ENCODE measurements at regions not wholly inside any gene's neighbourhood (a gene's known extent, or its start where the extent isn't known, plus 50 kb on each side); places are given as distances from the start of the nearest gene placed in this dataset.

DNA sequence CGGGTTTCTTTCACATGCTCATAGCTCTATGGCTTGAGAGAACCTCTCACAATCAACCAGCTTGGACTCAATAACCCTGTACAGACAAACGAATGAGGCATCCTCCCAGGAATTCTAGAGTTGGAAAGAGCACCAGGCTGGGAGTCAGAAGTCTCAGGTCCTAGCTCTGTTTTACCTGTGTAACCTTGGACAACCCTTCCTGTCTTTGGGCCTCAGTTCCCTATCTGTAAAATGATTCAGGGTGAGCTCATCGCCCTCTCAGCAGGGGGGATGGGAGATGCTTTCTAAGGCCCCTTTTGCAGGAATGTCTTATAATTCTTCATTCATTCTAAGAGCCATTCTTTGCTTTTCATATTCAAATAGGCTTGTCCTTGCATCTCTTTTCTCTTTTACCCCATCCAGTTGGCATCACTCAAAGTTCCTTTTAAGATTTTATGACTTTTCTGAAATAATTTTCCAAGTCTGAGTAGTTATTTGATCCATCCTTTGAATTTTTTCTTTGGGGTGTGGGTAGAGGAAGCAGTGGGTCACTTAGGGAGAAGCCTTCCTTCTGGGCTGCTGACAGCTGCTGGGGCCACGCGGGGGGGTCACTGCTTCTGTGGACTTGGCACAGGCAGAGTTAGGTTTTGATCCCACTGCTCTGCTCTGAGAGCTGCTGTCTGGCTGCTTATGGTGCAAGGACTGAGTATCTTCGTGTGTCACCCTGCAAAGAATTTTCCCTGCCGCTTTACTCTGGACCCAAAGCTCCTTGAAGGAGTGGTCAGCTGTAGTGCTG is 102.7 kb downstream of the UTP18 start:
- TF ChIP-seq, protein P1, sequence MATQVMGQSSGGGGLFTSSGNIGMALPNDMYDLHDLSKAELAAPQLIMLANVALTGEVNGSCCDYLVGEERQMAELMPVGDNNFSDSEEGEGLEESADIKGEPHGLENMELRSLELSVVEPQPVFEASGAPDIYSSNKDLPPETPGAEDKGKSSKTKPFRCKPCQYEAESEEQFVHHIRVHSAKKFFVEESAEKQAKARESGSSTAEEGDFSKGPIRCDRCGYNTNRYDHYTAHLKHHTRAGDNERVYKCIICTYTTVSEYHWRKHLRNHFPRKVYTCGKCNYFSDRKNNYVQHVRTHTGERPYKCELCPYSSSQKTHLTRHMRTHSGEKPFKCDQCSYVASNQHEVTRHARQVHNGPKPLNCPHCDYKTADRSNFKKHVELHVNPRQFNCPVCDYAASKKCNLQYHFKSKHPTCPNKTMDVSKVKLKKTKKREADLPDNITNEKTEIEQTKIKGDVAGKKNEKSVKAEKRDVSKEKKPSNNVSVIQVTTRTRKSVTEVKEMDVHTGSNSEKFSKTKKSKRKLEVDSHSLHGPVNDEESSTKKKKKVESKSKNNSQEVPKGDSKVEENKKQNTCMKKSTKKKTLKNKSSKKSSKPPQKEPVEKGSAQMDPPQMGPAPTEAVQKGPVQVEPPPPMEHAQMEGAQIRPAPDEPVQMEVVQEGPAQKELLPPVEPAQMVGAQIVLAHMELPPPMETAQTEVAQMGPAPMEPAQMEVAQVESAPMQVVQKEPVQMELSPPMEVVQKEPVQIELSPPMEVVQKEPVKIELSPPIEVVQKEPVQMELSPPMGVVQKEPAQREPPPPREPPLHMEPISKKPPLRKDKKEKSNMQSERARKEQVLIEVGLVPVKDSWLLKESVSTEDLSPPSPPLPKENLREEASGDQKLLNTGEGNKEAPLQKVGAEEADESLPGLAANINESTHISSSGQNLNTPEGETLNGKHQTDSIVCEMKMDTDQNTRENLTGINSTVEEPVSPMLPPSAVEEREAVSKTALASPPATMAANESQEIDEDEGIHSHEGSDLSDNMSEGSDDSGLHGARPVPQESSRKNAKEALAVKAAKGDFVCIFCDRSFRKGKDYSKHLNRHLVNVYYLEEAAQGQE (IDR thresholded peaks at IDR 0.05; ENCODE audit: insufficient read depth in 1 of 2, low read depth in 2 of 2, low read length in 2 of 2), result no peak
- no peak for TF ChIP-seq POLR2AphosphoS5 (IDR thresholded peaks at IDR 0.05; ENCODE audit: low read depth, low read length)

DNA sequence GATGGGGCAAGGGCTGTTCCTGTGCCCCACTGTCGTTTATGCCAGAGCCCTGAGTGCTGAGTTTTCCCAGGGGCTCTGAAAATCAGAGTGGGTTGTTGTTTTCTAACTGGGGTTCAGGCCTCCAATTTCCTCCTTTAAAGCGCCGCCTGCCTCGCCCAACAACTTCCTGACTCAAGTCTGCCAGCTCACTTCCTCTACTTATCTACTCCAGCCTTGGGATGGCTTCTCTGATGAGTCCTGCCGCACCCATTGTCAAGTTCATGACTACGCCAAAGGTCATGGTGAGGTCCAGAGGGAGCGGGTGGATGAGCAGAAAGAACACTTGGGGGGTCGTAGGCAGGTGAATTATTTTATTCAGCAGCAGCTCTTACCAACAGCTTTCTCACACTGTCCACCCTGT is 104.7 kb downstream of the UTP18 start:
- TF ChIP-seq, protein P1 (IDR thresholded peaks at IDR 0.05; ENCODE audit: insufficient read depth in 1 of 2, low read depth in 2 of 2, low read length in 2 of 2), result no peak
- TF ChIP-seq SIN3A (IDR thresholded peaks at IDR 0.05; ENCODE audit: borderline replicate concordance, insufficient read depth, low read length) (no peak), FOXP2 (optimal IDR thresholded peaks at IDR 0.05; ENCODE audit: borderline replicate concordance, extremely low read depth, extremely low read length, insufficient read depth) (no peak), TAF1 (IDR thresholded peaks at IDR 0.05; ENCODE audit: borderline replicate concordance, insufficient read depth, low read length) (no peak), POLR2AphosphoS5 (IDR thresholded peaks at IDR 0.05; ENCODE audit: low read depth, low read length) (no peak)

DNA sequence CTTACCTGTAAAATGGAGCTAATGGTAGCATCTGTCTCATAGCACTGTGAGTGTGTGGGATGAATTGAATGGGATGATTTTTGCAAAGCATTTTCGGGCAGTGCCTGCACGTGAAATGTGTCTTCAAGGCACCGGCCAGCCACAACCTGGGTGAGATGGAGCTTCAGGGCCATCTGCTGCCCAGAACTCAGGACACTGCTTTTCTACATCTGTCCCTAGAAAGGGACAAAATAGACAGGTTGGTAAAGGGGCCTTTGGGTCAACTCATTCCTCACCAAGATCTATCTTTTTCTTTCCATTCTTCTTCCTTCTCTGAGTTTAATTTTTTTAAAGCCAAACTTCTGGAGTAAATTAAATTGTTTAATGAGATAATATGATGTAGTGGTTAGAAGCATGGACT is 106.5 kb downstream of the UTP18 start:
- TF ChIP-seq, protein P1 (IDR thresholded peaks at IDR 0.05; ENCODE audit: insufficient read depth in 1 of 2, low read depth in 2 of 2, low read length in 2 of 2), result no peak
- TF ChIP-seq TAF1 (IDR thresholded peaks at IDR 0.05; ENCODE audit: borderline replicate concordance, insufficient read depth, low read length) (no peak), POLR2AphosphoS5 (IDR thresholded peaks at IDR 0.05; ENCODE audit: low read depth, low read length) (no peak), SIN3A (IDR thresholded peaks at IDR 0.05; ENCODE audit: borderline replicate concordance, insufficient read depth, low read length) (no peak), FOXP2 (optimal IDR thresholded peaks at IDR 0.05; ENCODE audit: borderline replicate concordance, extremely low read depth, extremely low read length, insufficient read depth) (no peak)

DNA sequence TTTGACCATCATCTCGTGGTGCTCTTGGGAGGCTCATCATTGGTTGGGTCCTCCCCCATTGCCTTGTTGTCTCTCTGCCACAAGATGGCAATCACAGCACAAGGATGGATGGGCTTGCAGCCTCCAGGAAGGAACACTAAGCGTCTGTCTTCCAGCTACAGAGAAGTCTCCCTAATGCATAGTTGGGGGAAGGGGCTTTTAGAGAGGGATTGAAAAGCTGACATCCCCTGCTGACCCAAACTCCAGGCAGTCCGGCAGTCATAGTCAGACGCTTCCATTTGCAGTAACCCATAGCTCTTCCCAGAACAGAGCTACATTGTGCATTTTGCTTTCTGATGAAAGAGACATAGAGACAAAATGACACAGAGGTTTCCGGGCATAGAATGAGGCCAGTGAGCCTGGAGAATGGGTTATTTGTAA is 111.4 kb downstream of the UTP18 start:
- TF ChIP-seq POLR2AphosphoS5 (IDR thresholded peaks at IDR 0.05; ENCODE audit: low read depth, low read length), result no peak
- TF ChIP-seq SIN3A (IDR thresholded peaks at IDR 0.05; ENCODE audit: borderline replicate concordance, insufficient read depth, low read length), result no peak

DNA sequence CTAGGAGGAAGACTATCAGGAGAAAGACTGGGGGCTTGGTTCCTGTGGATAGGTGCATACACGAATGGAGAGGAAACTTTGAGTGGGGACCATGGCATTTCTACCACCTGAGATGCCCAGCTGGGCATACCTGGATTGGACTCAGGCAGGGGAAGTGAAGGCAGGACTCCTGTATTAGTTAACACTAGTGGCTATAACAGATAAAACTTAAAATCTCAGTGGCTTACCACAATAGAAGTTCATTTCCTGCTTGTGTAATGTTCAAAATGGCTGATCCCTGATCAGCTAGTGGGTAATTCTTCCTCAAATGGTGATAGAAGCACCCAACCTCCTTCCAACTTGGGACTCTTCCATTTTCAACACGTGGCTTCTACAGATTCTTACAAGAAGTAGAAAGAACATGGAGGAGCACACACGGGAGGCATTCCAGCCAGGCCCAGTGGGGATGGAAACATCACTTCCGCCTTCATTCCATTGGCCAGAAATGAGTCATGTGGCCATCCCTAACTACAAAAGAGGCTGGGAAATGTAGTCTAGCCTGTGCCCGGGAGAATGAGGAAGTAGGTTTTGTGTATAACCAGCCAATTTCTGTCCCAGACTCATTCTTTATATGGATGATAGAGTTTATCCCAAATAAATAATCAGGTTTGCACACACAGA is 112.1 kb downstream of the UTP18 start:
- TF ChIP-seq, protein P1 (IDR thresholded peaks at IDR 0.05; ENCODE audit: insufficient read depth in 1 of 2, low read depth in 2 of 2, low read length in 2 of 2), result no peak
- TF ChIP-seq FOXP2 (optimal IDR thresholded peaks at IDR 0.05; ENCODE audit: borderline replicate concordance, extremely low read depth, extremely low read length, insufficient read depth), result no peak
- TF ChIP-seq TAF1 (IDR thresholded peaks at IDR 0.05; ENCODE audit: borderline replicate concordance, insufficient read depth, low read length), result no peak
